Fibroblast of lung (primary cell): ENCODE measurements at regions not wholly inside any gene's neighbourhood (a gene's known extent, or its start where the extent isn't known, plus 50 kb on each side); places are given as distances from the start of the nearest gene placed in this dataset.
A peak's percentile ranks its signal among the peaks of the same experiment; 100 is the strongest.

Source experiments
- DNase-seq, 2 donors: peaks; one replicate each; pipeline versions ENCODE4 v3.0.0 to v3.0.0-alpha.2; 2010; ENCODE audit warnings: low read depth in 2 of 2
- H2AFZ ChIP-seq: 2 replicates; pipeline ENCODE4 v1.5.1; 2012; ENCODE audit warnings: low read length, control low read depth, inconsistent platforms
- H3K27ac ChIP-seq: 2 replicates; pipeline ENCODE4 v1.5.1; 2011; ENCODE audit warnings: low read length, control low read depth; ENCODE audit not compliant: insufficient read depth
- H3K27me3 ChIP-seq: 2 replicates; pipeline ENCODE4 v1.5.1; 2011; ENCODE audit warnings: mild to moderate bottlenecking, low read length; ENCODE audit not compliant: control insufficient read depth, insufficient read depth
- H3K36me3 ChIP-seq: 2 replicates; pipeline ENCODE4 v1.5.1; 2011; ENCODE audit warnings: low read length; ENCODE audit not compliant: control insufficient read depth, insufficient read depth
- H3K4me1 ChIP-seq: 2 replicates; pipeline ENCODE4 v1.5.1; 2011; ENCODE audit warnings: low read length; ENCODE audit not compliant: control insufficient read depth, insufficient read depth; ENCODE audit errors: extremely low read depth
- H3K4me2 ChIP-seq: 2 replicates; pipeline ENCODE4 v1.5.1; 2011; ENCODE audit warnings: low read length, control low read depth; ENCODE audit not compliant: insufficient read depth; ENCODE audit errors: extremely low read depth
- H3K4me3 ChIP-seq, 4 experiments: fragments of 200-600 bp in 1 of 4; sonication (generic) in 1 of 4; replicated peaks in 1 of 4; 2 replicates each; pipeline ENCODE4 v1.5.1; 2011 to 2016; ENCODE audit warnings: low read length in 4 of 4, low read depth in 3 of 4, mild to moderate bottlenecking in 3 of 4, control low read depth in 2 of 4, inconsistent platforms in 1 of 4, mixed read lengths in 1 of 4; ENCODE audit not compliant: insufficient read depth in 1 of 4; ENCODE audit errors: control extremely low read depth in 1 of 4
- H3K79me2 ChIP-seq: 2 replicates; pipeline ENCODE4 v1.5.1; 2012; ENCODE audit warnings: mild to moderate bottlenecking, low read length, inconsistent platforms; ENCODE audit not compliant: control insufficient read depth, insufficient read depth
- H3K9ac ChIP-seq: 2 replicates; pipeline ENCODE4 v1.5.1; 2011; ENCODE audit warnings: mild to moderate bottlenecking, low read length, control low read depth; ENCODE audit not compliant: insufficient read depth
- H3K9me3 ChIP-seq: 2 replicates; pipeline ENCODE4 v1.5.1; 2012; ENCODE audit warnings: low read depth, low read length; ENCODE audit not compliant: control insufficient read depth, insufficient read depth
- H4K20me1 ChIP-seq: 2 replicates; pipeline ENCODE4 v1.5.1; 2011; ENCODE audit warnings: low read length; ENCODE audit not compliant: control insufficient read depth, insufficient read depth; ENCODE audit errors: extremely low read depth
- CTCF ChIP-seq, 2 donors: IDR thresholded peaks in 1 of 2; conservative IDR thresholded peaks in 1 of 2; 1 replicate in 1 of 2; 2 replicates in 1 of 2; pipeline ENCODE4 v1.5.1; 2011 to 2012; ENCODE audit warnings: low read length in 2 of 2, control low read depth in 1 of 2, inconsistent platforms in 1 of 2, low read depth in 1 of 2, mild to moderate bottlenecking in 1 of 2
- EZH2 ChIP-seq: IDR thresholded peaks from 2 replicates; pipeline ENCODE4 v1.5.1; 2012; ENCODE audit warnings: low read length, control low read depth, mild to moderate bottlenecking; ENCODE audit errors: missing control alignments

GRCh38 chr6:19771753-19772336, 65.3 kb upstream of the ID4 start:
- Histone ChIP-seq H3K4me3 (no peak overlapping the region), H2AFZ (no peak overlapping the region), H3K79me2 (no peaks in the 10 kb centered on the region), H3K27me3 (no peaks in the 10 kb centered on the region), H3K36me3 (no peaks in the 10 kb centered on the region), H3K9ac (no peak overlapping the region), H3K27ac (no peak overlapping the region), H4K20me1 (no peaks in the 10 kb centered on the region), H3K9me3 (no peaks in the 10 kb centered on the region), H3K4me2 (no peak overlapping the region), H3K4me1 (no peaks in the 10 kb centered on the region)
- TF ChIP-seq EZH2 (no peak), CTCF (conservative IDR thresholded peaks at IDR 0.05 in 1 of 2, IDR thresholded peaks at IDR 0.05 in 1 of 2; ENCODE audit: low read depth in 1 of 2, low read length in 2 of 2) (no peak)
- DNase-seq, result peak; percentile 18 to 57

GRCh38 chr6:19772891-19773290, 64.3 kb upstream of the ID4 start:
- H3K27ac ChIP-seq, result no peak overlapping the region
- no peaks in the 10 kb centered on the region for H3K4me1 ChIP-seq
- no peak overlapping the region for H3K9ac ChIP-seq
- H3K36me3 ChIP-seq, result no peaks in the 10 kb centered on the region
- H3K27me3 ChIP-seq, result no peaks in the 10 kb centered on the region
- no peak overlapping the region for H3K4me3 ChIP-seq
- H4K20me1 ChIP-seq, result no peaks in the 10 kb centered on the region
- TF ChIP-seq EZH2 (no peak), CTCF (conservative IDR thresholded peaks at IDR 0.05 in 1 of 2, IDR thresholded peaks at IDR 0.05 in 1 of 2; ENCODE audit: low read depth in 1 of 2, low read length in 2 of 2) (no peak)
- no peaks in the 10 kb centered on the region for H3K9me3 ChIP-seq
- DNase-seq, result no peak
- H3K79me2 ChIP-seq, result no peaks in the 10 kb centered on the region
- no peak overlapping the region for H3K4me2 ChIP-seq
- no peak overlapping the region for H2AFZ ChIP-seq

GRCh38 chr6:19781269-19781668, 55.9 kb upstream of the ID4 start:
- H4K20me1 ChIP-seq, result no peaks in the 10 kb centered on the region
- H2AFZ ChIP-seq, result no peak overlapping the region
- H3K27me3 ChIP-seq, result no peaks in the 10 kb centered on the region
- no peak for DNase-seq
- no peaks in the 10 kb centered on the region for H3K4me1 ChIP-seq
- TF ChIP-seq EZH2, result no peak
- TF ChIP-seq CTCF (conservative IDR thresholded peaks at IDR 0.05 in 1 of 2, IDR thresholded peaks at IDR 0.05 in 1 of 2; ENCODE audit: low read depth in 1 of 2, low read length in 2 of 2), result no peak
- H3K9ac ChIP-seq, result no peak overlapping the region
- no peaks in the 10 kb centered on the region for H3K79me2 ChIP-seq
- H3K27ac ChIP-seq, result no peak overlapping the region
- H3K4me2 ChIP-seq, result no peak overlapping the region
- no peak overlapping the region for H3K4me3 ChIP-seq
- H3K36me3 ChIP-seq, result no peaks in the 10 kb centered on the region
- no peaks in the 10 kb centered on the region for H3K9me3 ChIP-seq
